ENCODE measurements at regions not wholly inside any gene's neighbourhood (a gene's known extent, or its start where the extent isn't known, plus 50 kb on each side); places are given as distances from the start of the nearest gene placed in this dataset.
"Not testable (repeated sequence)": the region's sequence is repeated elsewhere in the genome, so short reads cannot be mapped to it uniquely, and the experiment has no call there.

DNA sequence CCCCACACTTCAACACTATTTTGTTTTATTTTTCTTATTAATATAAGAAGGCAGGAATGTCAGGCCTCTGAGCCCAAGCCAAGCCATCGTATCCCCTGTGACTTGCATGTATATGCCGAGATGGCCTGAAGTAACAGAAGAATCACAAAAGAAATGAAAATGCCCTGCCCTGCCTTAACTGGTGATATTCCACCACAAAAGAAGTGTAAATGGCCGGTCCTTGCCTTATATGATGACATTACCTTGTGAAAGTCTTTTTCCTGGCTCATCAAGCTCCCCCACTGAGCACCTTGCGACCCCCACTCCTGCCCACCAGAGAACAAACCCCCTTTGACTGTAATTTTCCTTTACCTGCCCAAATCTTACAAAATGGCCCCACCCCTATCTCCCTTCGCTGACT, 272.6 kb downstream of the SATB2 start:
- H3K27me3 ChIP-seq (ENCODE audit: insufficient read depth, low read length, poor library complexity); H3K27ac ChIP-seq (ENCODE audit: low read depth, low read length); H2BK5ac ChIP-seq (ENCODE audit: low read length); H3K79me1 ChIP-seq (ENCODE audit: low read length); H4K5ac ChIP-seq (ENCODE audit: low read length); H3K18ac ChIP-seq (ENCODE audit: low read length); H3K23ac ChIP-seq (ENCODE audit: low read length); H3K4me1 ChIP-seq (ENCODE audit: control insufficient read depth, low read depth, low read length); H3K4ac ChIP-seq (ENCODE audit: low read depth, low read length); H3K79me2 ChIP-seq (ENCODE audit: control insufficient read depth, insufficient read depth, low read length); H2BK120ac ChIP-seq (ENCODE audit: low read depth, low read length); H4K8ac ChIP-seq (ENCODE audit: low read depth, low read length); H3K4me2 ChIP-seq (ENCODE audit: low read length); H2AK5ac ChIP-seq (ENCODE audit: low read length); H3K4me3 ChIP-seq (ENCODE audit: low read length); H3K36me3 ChIP-seq (ENCODE audit: control insufficient read depth, insufficient read depth, low read length); H3K9ac ChIP-seq (ENCODE audit: low read length); H3K56ac ChIP-seq (ENCODE audit: low read length); H2BK15ac ChIP-seq (replicated peaks; ENCODE audit: low read depth); DNase-seq: not testable (repeated sequence)
- no CpG with 5 or more reads among the region's 5 CpGs for WGBS (ENCODE audit: extremely low coverage, insufficient coverage, low lambda C conversion rate)

DNA sequence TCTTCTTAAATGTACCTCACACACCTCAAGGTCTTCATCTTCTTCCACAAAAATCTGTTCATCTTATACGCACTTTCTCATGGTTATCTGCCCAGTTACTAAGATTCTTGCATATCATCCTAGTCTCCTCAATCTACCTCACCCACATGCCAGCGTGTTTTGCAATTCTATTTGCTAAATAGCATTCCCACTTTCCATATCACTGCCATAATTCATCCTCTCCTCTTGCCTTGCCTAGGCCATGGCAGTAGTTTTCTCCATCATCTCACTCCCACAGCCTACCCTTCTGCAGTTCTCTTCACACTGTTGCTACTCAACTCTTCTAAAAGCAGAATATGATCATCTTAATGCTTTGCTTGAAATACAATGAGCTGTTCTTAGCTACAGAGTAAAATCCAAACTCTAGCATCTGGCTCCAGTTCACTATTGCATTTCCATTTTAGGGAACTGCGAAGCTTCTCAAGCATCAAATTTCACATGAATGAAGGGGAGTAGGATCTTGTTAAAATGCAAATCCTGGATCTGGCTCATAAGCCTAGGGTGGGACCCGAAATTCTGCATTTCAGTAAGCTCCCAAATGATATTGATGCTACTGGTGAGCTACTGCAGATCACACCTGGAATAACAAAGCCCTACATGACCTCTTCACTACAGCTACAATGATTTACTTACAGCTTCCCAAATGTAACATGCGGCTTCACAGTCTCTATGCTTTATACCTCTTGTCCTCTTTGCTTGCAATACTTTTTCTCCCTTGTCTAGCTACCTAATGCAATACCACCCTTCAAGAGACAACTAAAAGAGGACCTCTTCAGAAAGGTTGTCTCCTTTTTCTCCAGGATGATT, 293.9 kb downstream of the SATB2 start:
- H4K5ac ChIP-seq (ENCODE audit: low read length): no peak overlapping the region
- no peaks in the 10 kb centered on the region for H3K79me1 ChIP-seq (ENCODE audit: low read length)
- no peak overlapping the region for H3K4me3 ChIP-seq (ENCODE audit: low read length)
- DNase-seq: no peak
- H3K27me3 ChIP-seq (ENCODE audit: insufficient read depth, low read length, poor library complexity): no peaks in the 10 kb centered on the region
- H3K23ac ChIP-seq (ENCODE audit: low read length): no peak overlapping the region
- H3K9ac ChIP-seq (ENCODE audit: low read length): no peak overlapping the region
- H3K79me2 ChIP-seq (ENCODE audit: control insufficient read depth, insufficient read depth, low read length): no peaks in the 10 kb centered on the region
- no peak overlapping the region for H2BK15ac ChIP-seq (replicated peaks; ENCODE audit: low read depth)
- no peak overlapping the region for H4K8ac ChIP-seq (ENCODE audit: low read depth, low read length)
- H3K27ac ChIP-seq (ENCODE audit: low read depth, low read length): no peak overlapping the region
- no CpG with 5 or more reads among the region's 5 CpGs for WGBS (ENCODE audit: extremely low coverage, insufficient coverage, low lambda C conversion rate)
- no peak overlapping the region for H3K4me2 ChIP-seq (ENCODE audit: low read length)
- peaks cover 2% of the 10 kb centered on the region for H3K4me1 ChIP-seq (ENCODE audit: control insufficient read depth, low read depth, low read length)
- no peak overlapping the region for H2BK5ac ChIP-seq (ENCODE audit: low read length)
- no peak overlapping the region for H2AK5ac ChIP-seq (ENCODE audit: low read length)
- H3K36me3 ChIP-seq (ENCODE audit: control insufficient read depth, insufficient read depth, low read length): no peaks in the 10 kb centered on the region
- no peak overlapping the region for H3K4ac ChIP-seq (ENCODE audit: low read depth, low read length)
- H2BK120ac ChIP-seq (ENCODE audit: low read depth, low read length): no peak overlapping the region
- no peak overlapping the region for H3K56ac ChIP-seq (ENCODE audit: low read length)
- no peak overlapping the region for H3K18ac ChIP-seq (ENCODE audit: low read length)

DNA sequence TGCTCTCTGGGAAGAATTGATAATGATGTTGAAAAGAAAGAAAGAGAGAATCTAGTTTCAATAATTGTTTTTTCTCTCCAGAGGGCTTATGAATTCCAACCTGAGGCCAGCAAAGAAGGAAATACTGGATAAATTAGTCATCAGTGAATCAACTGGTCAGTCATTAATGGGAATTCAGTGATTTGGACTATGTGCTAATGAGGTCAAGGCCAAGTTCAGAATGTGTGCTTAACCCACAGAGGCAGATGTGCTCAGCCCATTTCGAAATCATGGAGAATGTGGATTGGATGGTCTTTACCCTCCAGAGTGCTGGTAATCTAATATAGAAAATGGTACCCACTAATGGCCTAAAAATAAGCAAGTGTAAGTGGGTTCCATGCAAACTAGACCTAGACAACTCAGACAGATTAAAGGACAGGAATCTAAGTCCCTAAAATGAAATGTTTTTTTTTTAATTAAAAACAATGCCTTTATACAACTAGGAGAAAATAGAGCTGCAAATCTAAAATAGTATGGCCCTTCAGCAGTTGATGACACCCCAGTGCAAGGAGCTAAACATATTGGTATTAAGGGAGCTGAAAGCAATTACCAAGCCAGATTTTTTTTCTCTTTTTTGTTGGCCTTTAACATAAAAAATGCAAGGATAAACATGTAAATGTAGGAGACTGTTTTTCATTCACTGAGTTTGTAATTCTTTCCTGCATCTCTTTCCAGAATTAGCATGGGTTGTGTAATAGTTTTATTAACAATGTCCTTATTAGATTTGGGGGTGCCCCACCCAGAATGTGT, 296.9 kb downstream of the SATB2 start:
- Histone ChIP-seq H3K4me1 (ENCODE audit: control insufficient read depth, low read depth, low read length) (peaks cover 2% of the 10 kb centered on the region), H3K36me3 (ENCODE audit: control insufficient read depth, insufficient read depth, low read length) (no peaks in the 10 kb centered on the region), H4K8ac (ENCODE audit: low read depth, low read length) (no peak overlapping the region), H3K23ac (ENCODE audit: low read length) (no peak overlapping the region), H3K4me2 (ENCODE audit: low read length) (no peak overlapping the region), H2BK5ac (ENCODE audit: low read length) (no peak overlapping the region), H3K4me3 (ENCODE audit: low read length) (no peak overlapping the region), H4K5ac (ENCODE audit: low read length) (no peak overlapping the region), H3K18ac (ENCODE audit: low read length) (no peak overlapping the region), H2BK15ac (replicated peaks; ENCODE audit: low read depth) (no peak overlapping the region), H3K27ac (ENCODE audit: low read depth, low read length) (no peak overlapping the region), H2AK5ac (ENCODE audit: low read length) (no peak overlapping the region), H3K56ac (ENCODE audit: low read length) (no peak overlapping the region), H3K9ac (ENCODE audit: low read length) (no peak overlapping the region), H3K27me3 (ENCODE audit: insufficient read depth, low read length, poor library complexity) (no peaks in the 10 kb centered on the region), H3K79me2 (ENCODE audit: control insufficient read depth, insufficient read depth, low read length) (no peaks in the 10 kb centered on the region), H3K79me1 (ENCODE audit: low read length) (no peaks in the 10 kb centered on the region), H2BK120ac (ENCODE audit: low read depth, low read length) (no peak overlapping the region), H3K4ac (ENCODE audit: low read depth, low read length) (no peak overlapping the region)
- WGBS (ENCODE audit: extremely low coverage, insufficient coverage, low lambda C conversion rate): no CpG with 5 or more reads among the region's 1 CpG
- DNase-seq: no peak

DNA sequence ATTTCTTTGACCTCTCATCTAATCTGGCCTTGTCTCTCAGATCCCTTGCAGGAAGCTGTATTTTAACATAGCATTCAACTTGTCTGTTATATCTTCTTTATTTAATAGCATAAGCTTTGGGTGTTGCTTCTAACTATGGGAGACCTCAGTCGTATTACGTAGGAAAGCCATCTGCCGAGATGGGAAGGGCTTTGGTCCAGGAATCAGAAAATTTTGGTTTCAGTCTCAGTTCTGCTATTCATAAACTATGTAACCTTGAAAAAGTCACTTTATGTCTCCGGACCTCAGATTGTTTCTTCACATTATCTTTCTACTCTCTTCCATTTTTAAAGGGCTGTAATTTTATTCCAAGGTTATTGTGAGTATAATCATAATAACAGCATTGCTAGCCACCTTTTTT, 297.7 kb downstream of the SATB2 start:
- Histone ChIP-seq H3K27ac (ENCODE audit: low read depth, low read length) (no peak overlapping the region), H2AK5ac (ENCODE audit: low read length) (no peak overlapping the region), H2BK15ac (replicated peaks; ENCODE audit: low read depth) (no peak overlapping the region), H3K23ac (ENCODE audit: low read length) (no peak overlapping the region), H2BK120ac (ENCODE audit: low read depth, low read length) (no peak overlapping the region), H3K4ac (ENCODE audit: low read depth, low read length) (no peak overlapping the region), H3K56ac (ENCODE audit: low read length) (no peak overlapping the region), H3K4me3 (ENCODE audit: low read length) (no peak overlapping the region), H2BK5ac (ENCODE audit: low read length) (no peak overlapping the region), H3K79me1 (ENCODE audit: low read length) (no peaks in the 10 kb centered on the region), H3K4me2 (ENCODE audit: low read length) (no peak overlapping the region), H3K4me1 (ENCODE audit: control insufficient read depth, low read depth, low read length) (peaks cover 2% of the 10 kb centered on the region), H3K79me2 (ENCODE audit: control insufficient read depth, insufficient read depth, low read length) (no peaks in the 10 kb centered on the region), H4K5ac (ENCODE audit: low read length) (no peak overlapping the region), H3K9ac (ENCODE audit: low read length) (no peak overlapping the region), H3K36me3 (ENCODE audit: control insufficient read depth, insufficient read depth, low read length) (no peaks in the 10 kb centered on the region), H3K18ac (ENCODE audit: low read length) (no peak overlapping the region), H4K8ac (ENCODE audit: low read depth, low read length) (no peak overlapping the region), H3K27me3 (ENCODE audit: insufficient read depth, low read length, poor library complexity) (no peaks in the 10 kb centered on the region)
- DNase-seq: no peak
- WGBS (ENCODE audit: extremely low coverage, insufficient coverage, low lambda C conversion rate): no CpG with 5 or more reads among the region's 4 CpGs

DNA sequence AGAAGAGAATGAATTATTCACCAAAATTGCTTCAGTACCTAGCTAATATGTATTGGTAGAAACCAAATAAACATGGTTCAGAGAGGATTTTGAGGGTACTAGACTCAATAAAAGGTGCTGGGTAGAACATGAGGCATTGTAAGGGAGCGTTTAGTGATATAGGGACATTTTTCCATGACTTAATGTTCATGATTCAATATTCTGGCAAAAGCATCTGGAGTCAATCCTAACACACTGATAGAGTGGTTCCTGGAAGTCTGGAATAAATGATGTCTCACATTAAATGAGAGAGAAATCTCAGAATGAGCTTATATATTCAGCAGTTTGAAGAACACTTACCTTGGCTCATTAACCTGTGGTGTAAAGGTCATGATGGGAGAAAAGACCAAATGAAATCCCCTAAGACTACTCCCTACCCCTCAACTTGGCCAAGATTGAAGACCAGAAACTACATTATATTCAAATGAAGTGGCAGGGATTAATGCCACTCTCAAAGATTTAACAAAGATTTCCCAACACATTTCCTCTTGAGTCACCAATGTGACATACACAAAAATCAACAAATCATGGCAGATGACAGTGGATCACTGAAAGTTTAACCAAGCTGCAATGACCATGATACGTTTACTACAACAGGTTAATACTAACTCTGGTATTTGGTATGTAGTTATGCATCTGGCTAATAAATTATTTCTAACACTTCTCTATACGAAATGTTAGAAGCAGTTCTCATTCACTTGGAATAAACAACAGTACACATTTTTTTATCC, 309.5 kb downstream of the SATB2 start:
- H3K4ac ChIP-seq (ENCODE audit: low read depth, low read length): no peak overlapping the region
- no peak overlapping the region for H3K4me3 ChIP-seq (ENCODE audit: low read length)
- no peak overlapping the region for H3K27ac ChIP-seq (ENCODE audit: low read depth, low read length)
- no peak overlapping the region for H3K18ac ChIP-seq (ENCODE audit: low read length)
- no peaks in the 10 kb centered on the region for H3K79me2 ChIP-seq (ENCODE audit: control insufficient read depth, insufficient read depth, low read length)
- H3K27me3 ChIP-seq (ENCODE audit: insufficient read depth, low read length, poor library complexity): no peaks in the 10 kb centered on the region
- no peak overlapping the region for H2BK120ac ChIP-seq (ENCODE audit: low read depth, low read length)
- DNase-seq: no peak
- no peak overlapping the region for H2BK15ac ChIP-seq (replicated peaks; ENCODE audit: low read depth)
- no peak overlapping the region for H3K56ac ChIP-seq (ENCODE audit: low read length)
- no peak overlapping the region for H3K9ac ChIP-seq (ENCODE audit: low read length)
- H2AK5ac ChIP-seq (ENCODE audit: low read length): no peak overlapping the region
- H2BK5ac ChIP-seq (ENCODE audit: low read length): no peak overlapping the region
- H3K4me2 ChIP-seq (ENCODE audit: low read length): no peak overlapping the region
- no peak overlapping the region for H4K8ac ChIP-seq (ENCODE audit: low read depth, low read length)
- H3K4me1 ChIP-seq (ENCODE audit: control insufficient read depth, low read depth, low read length): no peaks in the 10 kb centered on the region
- no peak overlapping the region for H3K23ac ChIP-seq (ENCODE audit: low read length)
- H4K5ac ChIP-seq (ENCODE audit: low read length): no peak overlapping the region
- no peaks in the 10 kb centered on the region for H3K79me1 ChIP-seq (ENCODE audit: low read length)
- WGBS (ENCODE audit: extremely low coverage, insufficient coverage, low lambda C conversion rate): no CpG with 5 or more reads among the region's 3 CpGs
- H3K36me3 ChIP-seq (ENCODE audit: control insufficient read depth, insufficient read depth, low read length): no peaks in the 10 kb centered on the region
